H1 (cell line): ENCODE measurements at regions not wholly inside any gene's neighbourhood (a gene's known extent, or its start where the extent isn't known, plus 50 kb on each side); places are given as distances from the start of the nearest gene placed in this dataset.
A peak's percentile ranks its signal among the peaks of the same experiment; 100 is the strongest.

Experiments used
- CTCF ChIA-PET: fragments of 300-600 bp; sonication (Branson Sonifier 250); formaldehyde crosslinking; loops from one replicate; lab custom pipeline; 2021; ENCODE audit not compliant: partially characterized antibody; lab: Charles Lee
- POLR2A ChIA-PET: fragments of 300-600 bp; sonication (Branson Sonifier 250); formaldehyde crosslinking; loops from one replicate; lab custom pipeline; 2021; ENCODE audit warnings: inconsistent platforms; ENCODE audit not compliant: partially characterized antibody; lab: Charles Lee
- DNase-seq, 2 experiments: peaks; one replicate each; pipeline versions ENCODE4 v3.0.0 to v3.0.0-alpha.2; 2010 to 2022; ENCODE audit warnings: low spot score in 2 of 2, low read depth in 1 of 2, mixed read lengths in 1 of 2
- FAIRE-seq: peaks from 2 replicates; lab custom pipeline; 2011; peaks lifted over from hg19 to GRCh38; lab: Jason Lieb, UNC
- H2AFZ ChIP-seq: 2 replicates; pipeline ENCODE4 v1.8.1; 2012; ENCODE audit warnings: low read length, inconsistent platforms
- H2AK5ac ChIP-seq: 2 replicates; pipeline ENCODE4 v1.6.1; 2013; ENCODE audit warnings: low read depth, low read length
- H2BK120ac ChIP-seq: replicated peaks from 2 replicates; pipeline ENCODE3; 2013; ENCODE audit warnings: low read depth, low read length, inconsistent platforms
- H2BK12ac ChIP-seq: 2 replicates; pipeline ENCODE4 v1.6.1; 2013; ENCODE audit warnings: low read depth, low read length
- H2BK15ac ChIP-seq: 2 replicates; pipeline ENCODE4 v1.6.1; 2013; ENCODE audit warnings: low read length
- H2BK20ac ChIP-seq: 2 replicates; pipeline ENCODE4 v1.6.1; 2013; ENCODE audit warnings: low read length
- H2BK5ac ChIP-seq: 2 replicates; pipeline ENCODE4 v1.6.1; 2013; ENCODE audit warnings: low read depth, low read length
- H3K14ac ChIP-seq: 2 replicates; pipeline ENCODE4 v1.6.1; 2013; ENCODE audit warnings: inconsistent platforms; ENCODE audit not compliant: insufficient read length
- H3K18ac ChIP-seq: 2 replicates; pipeline ENCODE4 v1.6.1; 2013; ENCODE audit warnings: low read length; ENCODE audit errors: extremely low read depth
- H3K23ac ChIP-seq: 2 replicates; pipeline ENCODE4 v1.6.1; 2013; ENCODE audit warnings: inconsistent platforms; ENCODE audit not compliant: insufficient read length
- H3K23me2 ChIP-seq: 2 replicates; pipeline ENCODE4 v1.6.1; 2013; ENCODE audit warnings: low read depth, low read length
- H3K27ac ChIP-seq: 2 replicates; pipeline ENCODE4 v1.6.1; 2011; ENCODE audit warnings: low read depth, low read length, inconsistent platforms
- H3K27me3 ChIP-seq, 4 experiments: replicated peaks in 1 of 4; 1 replicate in 1 of 4; 2 replicates in 3 of 4; pipeline versions ENCODE4 v1.6.1 to v1.8.1; 2011 to 2013; ENCODE audit warnings: low read length in 3 of 4, mild to moderate bottlenecking in 3 of 4, inconsistent platforms in 2 of 4, mixed read lengths in 2 of 4, moderate library complexity in 1 of 4; ENCODE audit not compliant: control insufficient read depth in 3 of 4, insufficient read depth in 3 of 4; ENCODE audit errors: extremely low read depth in 1 of 4
- H3K36me3 ChIP-seq, 4 experiments: 2 replicates each; pipeline versions ENCODE4 v1.6.1 to v1.8.1; 2011 to 2013; ENCODE audit warnings: mild to moderate bottlenecking in 4 of 4, low read length in 3 of 4, moderate library complexity in 2 of 4, control low read depth in 1 of 4, inconsistent platforms in 1 of 4; ENCODE audit not compliant: insufficient read depth in 4 of 4, control insufficient read depth in 2 of 4
- H3K4ac ChIP-seq: replicated peaks from 2 replicates; pipeline ENCODE3; 2013; ENCODE audit warnings: low read length, low read depth, mixed read lengths, inconsistent platforms; ENCODE audit not compliant: insufficient read length
- H3K4me1 ChIP-seq, 4 experiments: replicated peaks in 1 of 4; 1 replicate in 1 of 4; 2 replicates in 3 of 4; pipeline versions ENCODE4 v1.6.1 to v1.8.1; 2011 to 2013; ENCODE audit warnings: low read length in 3 of 4, inconsistent platforms in 2 of 4, mixed read lengths in 1 of 4; ENCODE audit not compliant: insufficient read depth in 4 of 4, control insufficient read depth in 3 of 4
- H3K4me2 ChIP-seq, 2 experiments: 2 replicates each; pipeline versions ENCODE4 v1.6.1 to v1.8.1; 2011 to 2013; ENCODE audit warnings: low read depth in 2 of 2, low read length in 2 of 2, control low read depth in 1 of 2, inconsistent platforms in 1 of 2, mild to moderate bottlenecking in 1 of 2; ENCODE audit not compliant: insufficient read depth in 1 of 2
- H3K4me3 ChIP-seq, 4 experiments: fragments of 200-600, 300-600 bp in 1 of 4; sonication (generic), shearing (Covaris generic), sonication (Bioruptor Twin) in 1 of 4; 2 replicates each; pipeline versions ENCODE4 v1.5.1 to v1.8.1; 2011 to 2016; ENCODE audit warnings: low read length in 4 of 4, low read depth in 3 of 4, control low read depth in 2 of 4, inconsistent platforms in 2 of 4, mild to moderate bottlenecking in 2 of 4, mixed read lengths in 1 of 4, moderate library complexity in 1 of 4; ENCODE audit not compliant: insufficient read depth in 2 of 4; ENCODE audit errors: extremely low read depth in 1 of 4
- H3K56ac ChIP-seq: replicated peaks from 2 replicates; pipeline ENCODE3; 2013; ENCODE audit warnings: low read depth, mild to moderate bottlenecking, mixed read lengths, low read length, inconsistent platforms; ENCODE audit not compliant: insufficient read length
- H3K79me1 ChIP-seq: 2 replicates; pipeline ENCODE4 v1.6.1; 2013; ENCODE audit warnings: low read depth, low read length, control low read depth
- H3K79me2 ChIP-seq, 2 experiments: 2 replicates each; pipeline versions ENCODE4 v1.6.1 to v1.8.1; 2012 to 2013; ENCODE audit warnings: low read length in 2 of 2, mild to moderate bottlenecking in 2 of 2, inconsistent platforms in 1 of 2; ENCODE audit not compliant: insufficient read depth in 2 of 2, control insufficient read depth in 1 of 2
- H3K9ac ChIP-seq, 4 experiments: replicated peaks in 1 of 4; 1 replicate in 1 of 4; 2 replicates in 3 of 4; pipeline versions ENCODE4 v1.6.1 to v1.8.1; 2011 to 2013; ENCODE audit warnings: low read depth in 3 of 4, low read length in 3 of 4, control low read depth in 2 of 4, mild to moderate bottlenecking in 2 of 4, moderate library complexity in 2 of 4, inconsistent platforms in 1 of 4; ENCODE audit errors: extremely low read depth in 1 of 4
- H3K9me3 ChIP-seq, 2 experiments: 2 replicates each; pipeline versions ENCODE4 v1.6.1 to v1.8.1; 2012 to 2013; ENCODE audit warnings: mild to moderate bottlenecking in 2 of 2, moderate library complexity in 2 of 2, control low read depth in 1 of 2, inconsistent platforms in 1 of 2, low read depth in 1 of 2, low read length in 1 of 2, mixed read lengths in 1 of 2; ENCODE audit not compliant: insufficient read depth in 2 of 2
- H4K20me1 ChIP-seq, 2 experiments: replicated peaks in 1 of 2; 2 replicates each; pipeline versions ENCODE3 to v1.8.1; 2011 to 2013; ENCODE audit warnings: inconsistent platforms in 2 of 2, low read length in 2 of 2, mild to moderate bottlenecking in 1 of 2; ENCODE audit not compliant: insufficient read depth in 2 of 2, control insufficient read depth in 1 of 2
- H4K5ac ChIP-seq: 2 replicates; pipeline ENCODE4 v1.6.1; 2013; ENCODE audit warnings: low read length, low read depth, mixed read lengths, inconsistent platforms; ENCODE audit not compliant: insufficient read length
- H4K8ac ChIP-seq: 2 replicates; pipeline ENCODE4 v1.8.0; 2013; ENCODE audit warnings: mild to moderate bottlenecking, moderate library complexity, low read length, inconsistent platforms; ENCODE audit not compliant: insufficient read depth; ENCODE audit errors: extremely low read depth
- H4K91ac ChIP-seq: replicated peaks from 2 replicates; pipeline ENCODE3; 2013; ENCODE audit warnings: low read length, mixed read lengths, inconsistent platforms; ENCODE audit not compliant: insufficient read length
- CTBP2 ChIP-seq: IDR thresholded peaks from 2 replicates; pipeline ENCODE4 v1.7.0; 2011; ENCODE audit warnings: borderline replicate concordance, mild to moderate bottlenecking, moderate library complexity, mixed read lengths, low read length; ENCODE audit not compliant: insufficient read depth, insufficient read length
- GABPA ChIP-seq: IDR thresholded peaks from 2 replicates; pipeline ENCODE4 v1.6.1; 2011; ENCODE audit warnings: mild to moderate bottlenecking, low read length, moderate library complexity, borderline replicate concordance; ENCODE audit not compliant: insufficient read depth
- SP2 ChIP-seq: IDR thresholded peaks from 2 replicates; pipeline ENCODE4 v1.6.1; 2012; ENCODE audit warnings: mild to moderate bottlenecking, low read length, inconsistent platforms
- SRF ChIP-seq: IDR thresholded peaks from 2 replicates; pipeline ENCODE4 v1.6.1; 2011; ENCODE audit warnings: mild to moderate bottlenecking, low read depth, low read length, moderate library complexity
- TBP ChIP-seq: IDR thresholded peaks from 2 replicates; pipeline ENCODE4 v1.6.1; 2011; ENCODE audit warnings: low read depth, low read length, improper control_type of control experiment
- ZNF274 ChIP-seq: IDR thresholded peaks from 2 replicates; pipeline ENCODE4 v1.7.0; 2012; ENCODE audit warnings: low read length, borderline replicate concordance; ENCODE audit errors: extremely low read depth
- WGBS, 2 experiments: shearing (Covaris generic) in 1 of 2; methylation state at CpG; one replicate each; pipeline versions ENCODE4 v1.1.6 to v1.1.7; 2013 to 2015; ENCODE audit warnings: low lambda C conversion rate in 2 of 2, mixed read lengths in 2 of 2, inconsistent platforms in 1 of 2, low coverage in 1 of 2, missing lambda C conversion rate in 1 of 2; ENCODE audit not compliant: insufficient replicate concordance in 2 of 2, insufficient coverage in 1 of 2, insufficient read length in 1 of 2; ENCODE audit errors: extremely low coverage in 1 of 2, missing lambda C conversion rate in 1 of 2; 5-methylcytosine and 5-hydroxymethylcytosine counted together

DNA sequence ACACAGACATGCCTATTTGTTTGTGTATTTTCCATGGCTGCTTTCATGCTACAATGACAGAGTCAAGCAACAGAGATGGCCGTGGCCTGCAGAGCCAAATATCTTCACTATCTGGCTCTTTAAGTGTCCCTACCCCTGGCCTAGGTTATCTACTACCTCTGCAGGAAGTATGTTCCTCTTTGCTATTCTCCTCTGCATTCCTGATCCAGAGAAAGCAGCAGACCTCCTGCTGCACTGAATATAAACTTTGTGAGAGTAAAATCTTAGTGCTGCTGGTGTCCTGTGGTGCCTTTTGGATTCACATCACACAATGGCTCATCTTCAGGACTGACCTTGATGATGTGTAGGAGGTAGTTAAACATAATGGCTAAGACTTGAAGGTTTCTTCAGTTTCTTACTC lies 233.4 kb downstream of the IPO8 start:
- H4K91ac ChIP-seq = no peak overlapping the region
- no peak overlapping the region for H3K14ac ChIP-seq
- no peak overlapping the region for H2BK120ac ChIP-seq
- FAIRE-seq (peak; percentile 19), DNase-seq (no peak)
- peak overlapping the region in 1 of 2 experiments; percentile 0; a peak in 1 of 4 replicates for H3K4me2 ChIP-seq
- H2AFZ ChIP-seq = no peak overlapping the region; the same call in 1 of the 2 replicates
- no peak overlapping the region for H4K5ac ChIP-seq
- no peak overlapping the region for H3K4me3 ChIP-seq
- ChIA-PET POLR2A (no interaction called here), CTCF (interaction anchor here (0.6 kb wide), 1 partner anchor 908 kb away, joined by 3 read pairs; no protein-coding TSS in a partner anchor)
- H3K79me2 ChIP-seq = no peaks in the 10 kb centered on the region
- H3K4me1 ChIP-seq = peaks cover 0 to 4% (median 0%) of the 10 kb centered on the region in 4 experiments; a peak in 1 of 7 replicates
- H3K27ac ChIP-seq = no peak overlapping the region
- no peak overlapping the region for H3K9ac ChIP-seq
- H4K8ac ChIP-seq = no peak overlapping the region
- 80% methylated on average over 1 of the region's 1 CpG; no CpG with 5 or more reads in 1 of the 2 experiments for WGBS, 2 experiments
- H4K20me1 ChIP-seq = no peaks in the 10 kb centered on the region
- 0 out of 4 replicates have a peak, but pooled peaks cover 0 to 2% of the 10 kb centered on the region in 2 experiments for H3K9me3 ChIP-seq
- H2BK15ac ChIP-seq = no peak overlapping the region
- no peak overlapping the region for H3K23ac ChIP-seq
- TF ChIP-seq GABPA (no peak), SP2 (no peak), TBP (no peak), CTBP2 (no peak), ZNF274 (no peak), SRF (no peak)
- H3K27me3 ChIP-seq = no peaks in the 10 kb centered on the region
- no peak overlapping the region for H2BK12ac ChIP-seq
- no peak overlapping the region for H2BK20ac ChIP-seq
- H2AK5ac ChIP-seq = no peak overlapping the region
- H3K18ac ChIP-seq = no peak overlapping the region
- no peak overlapping the region for H2BK5ac ChIP-seq
- H3K4ac ChIP-seq = no peak overlapping the region
- no peak overlapping the region for H3K56ac ChIP-seq
- H3K23me2 ChIP-seq = no peaks in the 10 kb centered on the region
- H3K79me1 ChIP-seq = no peaks in the 10 kb centered on the region
- no peaks in the 10 kb centered on the region for H3K36me3 ChIP-seq
